ENCODE measurements at regions not wholly inside any gene's neighbourhood (a gene's known extent, or its start where the extent isn't known, plus 50 kb on each side); places are given as distances from the start of the nearest gene placed in this dataset.

DNA sequence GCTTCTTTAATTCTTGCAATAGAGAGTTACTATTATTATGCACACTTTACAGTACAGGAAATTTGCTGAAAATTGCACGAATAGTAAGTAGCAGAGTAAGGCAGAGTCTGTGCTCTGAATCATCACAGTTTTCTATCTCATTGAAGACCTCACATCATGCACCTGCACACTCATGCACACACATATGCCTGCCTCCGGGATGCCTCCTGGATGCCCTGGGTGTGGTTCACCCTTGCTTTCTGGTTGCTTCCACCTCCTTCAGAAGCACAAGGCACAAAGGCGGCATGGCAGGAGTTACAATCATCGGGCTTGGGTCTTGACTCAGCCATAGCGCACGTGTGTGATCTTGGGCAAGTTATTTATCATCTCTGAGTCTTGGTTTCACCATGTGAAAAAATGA is 564.0 kb downstream of the VRK1 start:
- TF ChIP-seq ZNF274 (IDR thresholded peaks at IDR 0.05; ENCODE audit: low read depth, low read length) (no peak), YY1 (IDR thresholded peaks at IDR 0.05; ENCODE audit: insufficient read depth, insufficient read length) (no peak)
